Stimulated activated CD8-positive, alpha-beta memory T cell treated with anti-CD3 and anti-CD28 coated beads, Interleukin-15, amount 100 ng/mL, for 1 hour (primary cell): ENCODE measurements at regions not wholly inside any gene's neighbourhood (a gene's known extent, or its start where the extent isn't known, plus 50 kb on each side); places are given as distances from the start of the nearest gene placed in this dataset.
"Not testable (repeated sequence)": the region's sequence is repeated elsewhere in the genome, so short reads cannot be mapped to it uniquely, and the experiment has no call there.

Source experiments
- DNase-seq: peaks from one replicate; pipeline ENCODE4 v3.0.0-alpha.2; 2020; ENCODE audit warnings: low read depth

GRCh38 chr7:4525884-4526283, 156.2 kb upstream of the FOXK1 start:
- no peak for DNase-seq

DNA sequence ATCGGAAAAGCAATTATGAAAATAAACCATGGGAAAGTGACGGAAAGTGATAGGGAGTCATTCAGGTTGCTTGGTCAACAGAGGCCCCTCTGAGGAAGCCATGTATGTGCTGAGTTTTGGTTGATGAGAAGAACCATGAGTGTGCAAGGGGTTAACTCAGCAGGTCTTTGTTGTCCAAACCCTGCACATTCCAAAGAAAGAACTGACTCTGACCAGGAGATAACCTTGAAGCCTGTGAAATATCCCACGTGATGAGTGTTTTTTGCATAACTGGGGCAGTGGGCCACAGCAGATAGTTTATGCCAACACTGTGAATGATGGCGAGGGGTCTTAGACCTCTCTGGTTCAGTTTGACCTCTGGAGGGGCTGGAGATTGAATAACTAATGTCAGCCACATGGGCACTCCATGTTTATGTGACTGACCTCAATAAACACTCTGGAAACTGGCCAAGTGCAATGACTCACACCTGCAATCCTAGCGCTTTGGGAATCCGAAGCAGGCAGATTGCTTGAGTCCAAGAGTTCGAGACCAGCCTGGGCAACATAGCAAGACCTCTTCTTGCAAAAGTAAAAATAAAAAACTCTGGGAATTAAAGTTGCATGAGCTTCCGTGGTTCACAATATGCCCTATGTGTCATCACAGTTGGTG, 154.0 kb upstream of the FOXK1 start:
- no peak for DNase-seq

DNA sequence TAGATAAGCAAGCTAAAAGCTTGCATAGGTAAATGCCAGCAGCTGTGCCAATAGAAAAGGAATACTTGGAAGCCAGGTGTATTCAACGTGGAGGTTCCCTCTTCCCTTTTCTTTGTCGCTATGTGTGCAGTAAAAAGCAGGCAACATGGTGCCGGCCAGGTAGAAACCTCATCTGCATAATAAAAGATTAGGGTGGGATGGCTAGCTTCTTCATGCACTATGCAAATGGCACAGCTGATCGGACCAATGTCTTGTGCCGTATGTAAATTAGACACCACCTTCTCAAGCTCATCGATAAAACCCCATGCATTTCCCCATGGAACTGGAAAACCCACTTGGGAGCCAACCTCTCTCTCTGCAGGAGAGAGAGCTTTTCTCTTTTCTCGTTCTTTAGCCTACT, 150.9 kb upstream of the FOXK1 start:
- DNase-seq: no peak

GRCh38 chr7:4533339-4533738, 148.8 kb upstream of the FOXK1 start:
- DNase-seq: not testable (repeated sequence)

DNA sequence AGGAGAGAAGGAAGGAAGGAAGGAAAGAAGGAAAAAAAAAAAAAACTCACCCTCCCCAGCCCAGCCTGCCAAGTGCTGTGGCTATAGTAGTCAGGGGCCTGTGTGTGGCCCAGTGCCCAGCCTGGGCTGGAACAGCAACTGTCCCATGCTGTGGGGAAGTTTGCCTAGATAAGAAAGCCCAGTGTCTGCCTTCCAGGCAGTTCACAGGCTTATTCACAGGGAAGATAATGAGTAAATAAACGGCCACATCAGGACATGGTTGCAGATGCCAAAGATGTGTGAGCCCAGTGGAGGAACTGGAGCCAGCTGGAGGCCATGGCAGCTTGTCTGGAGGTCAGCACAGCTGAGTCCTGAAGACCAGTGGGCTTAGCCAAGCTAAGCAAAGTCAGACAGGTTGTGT, 132.4 kb upstream of the FOXK1 start:
- no peak for DNase-seq

- no peak for DNase-seq
These were observed 132.0 kb upstream of the FOXK1 start for GRCh38 chr7:4550117-4550516.

- no peak for DNase-seq
These were observed 129.1 kb upstream of the FOXK1 start for GRCh38 chr7:4552985-4553384.

GRCh38 chr7:4556868-4557793, 125.0 kb upstream of the FOXK1 start:
- DNase-seq: no peak

DNA sequence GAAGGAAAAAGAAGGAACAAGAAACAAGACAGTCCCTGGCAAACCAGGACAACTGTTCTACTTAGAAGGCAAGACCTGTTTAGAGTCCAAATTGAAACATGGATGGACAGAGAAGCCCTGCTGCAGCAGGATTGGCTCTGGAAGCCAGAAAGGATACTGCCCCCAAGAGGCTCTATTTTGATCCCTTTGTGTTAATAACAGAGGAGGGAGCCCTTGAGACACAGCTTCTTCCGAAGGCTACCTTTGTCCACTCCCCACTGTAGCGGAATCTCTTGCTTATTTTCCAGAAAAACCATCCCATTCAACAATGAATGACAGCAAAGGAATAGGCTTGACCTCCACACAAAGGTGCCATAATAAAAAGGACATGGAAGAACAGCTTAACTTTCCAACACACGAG, 120.3 kb upstream of the FOXK1 start:
- no peak for DNase-seq

DNA sequence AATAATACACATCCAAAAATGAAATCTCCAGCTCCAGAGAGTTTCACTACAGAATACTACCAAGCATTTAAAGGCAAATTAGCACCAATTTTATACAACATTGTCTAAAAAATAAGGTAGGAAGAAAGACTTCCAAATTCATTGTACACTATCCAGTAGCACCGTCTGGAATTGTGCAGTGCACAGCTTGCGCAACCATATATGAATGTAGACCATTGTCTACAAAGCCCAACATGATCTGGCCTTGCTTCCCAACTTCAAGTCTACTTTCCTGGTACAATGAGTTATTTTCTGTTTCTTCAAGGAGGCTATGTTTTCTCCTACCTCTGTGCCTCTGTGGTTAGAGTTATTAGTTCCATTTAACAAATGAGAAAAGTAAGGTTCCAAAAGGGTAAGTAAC, 115.4 kb upstream of the FOXK1 start:
- no peak for DNase-seq

DNA sequence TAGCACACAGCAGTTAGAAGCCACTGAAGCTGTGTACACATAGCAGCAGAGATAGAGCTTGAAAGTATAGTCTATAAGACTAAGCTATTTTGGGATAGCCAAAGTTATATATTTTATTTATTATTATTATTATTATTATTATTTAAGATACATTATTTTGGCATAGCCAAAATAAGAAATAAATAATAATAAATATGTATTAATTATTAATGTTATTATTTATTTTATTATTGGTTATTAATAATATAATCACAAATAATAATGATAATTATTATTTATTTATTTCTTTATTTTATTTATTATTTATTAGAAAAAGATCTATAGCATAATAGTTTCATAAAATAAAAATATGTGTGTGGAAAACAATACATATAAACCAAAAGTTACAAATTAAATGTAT, 107.2 kb upstream of the FOXK1 start:
- no peak for DNase-seq

- DNase-seq: no peak
These were observed 106.8 kb upstream of the FOXK1 start for GRCh38 chr7:4575254-4575653.

GRCh38 chr7:4602905-4603842, 78.9 kb upstream of the FOXK1 start:
- no peak for DNase-seq

- DNase-seq: no peak
These were observed 78.3 kb upstream of the FOXK1 start for GRCh38 chr7:4603843-4604231.

DNA sequence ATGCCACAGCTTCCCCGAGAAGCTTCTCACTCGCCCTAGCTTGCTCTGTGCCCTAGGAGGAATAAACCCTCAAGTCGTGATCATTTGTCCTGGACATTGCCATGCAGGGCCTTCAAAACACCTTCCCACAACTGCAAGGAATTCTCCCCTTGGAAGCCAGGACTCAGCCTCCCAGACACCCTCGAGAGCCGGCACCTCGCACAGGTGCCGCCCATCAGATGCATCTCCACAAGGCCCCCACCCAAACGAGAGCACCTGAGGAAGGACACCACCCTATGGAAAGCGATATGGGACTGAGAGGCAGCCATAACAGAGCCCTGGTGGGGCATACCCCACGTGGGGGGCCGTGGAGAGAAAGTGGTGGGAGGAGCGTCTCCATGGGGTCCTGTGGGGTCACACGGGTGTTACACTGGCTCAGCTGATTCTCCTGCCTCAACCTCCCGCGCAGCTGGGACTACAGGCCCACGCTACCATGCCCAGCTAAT, 77.6 kb upstream of the FOXK1 start:
- no peak for DNase-seq

DNA sequence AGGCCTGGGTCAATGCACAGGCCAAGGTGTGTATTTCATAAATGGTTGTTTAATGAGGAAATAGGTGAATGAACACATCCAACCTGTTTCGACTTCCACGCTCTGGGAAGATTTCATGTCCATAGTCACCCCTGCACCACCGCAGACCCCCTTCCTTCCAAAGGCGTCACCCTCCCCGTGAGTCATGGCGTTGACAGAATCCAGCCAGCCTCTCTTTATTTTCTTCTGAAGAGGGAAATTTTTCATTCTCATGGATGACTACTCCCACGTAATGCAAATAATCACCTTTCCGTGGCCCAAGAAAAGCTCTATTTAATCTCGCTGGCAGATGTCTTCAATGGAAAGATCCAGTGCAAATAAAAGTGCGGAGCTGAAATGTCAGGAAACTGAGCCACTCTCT, 75.3 kb upstream of the FOXK1 start:
- no peak for DNase-seq

- no peak for DNase-seq
These were observed 74.8 kb upstream of the FOXK1 start for GRCh38 chr7:4607311-4607729.

DNA sequence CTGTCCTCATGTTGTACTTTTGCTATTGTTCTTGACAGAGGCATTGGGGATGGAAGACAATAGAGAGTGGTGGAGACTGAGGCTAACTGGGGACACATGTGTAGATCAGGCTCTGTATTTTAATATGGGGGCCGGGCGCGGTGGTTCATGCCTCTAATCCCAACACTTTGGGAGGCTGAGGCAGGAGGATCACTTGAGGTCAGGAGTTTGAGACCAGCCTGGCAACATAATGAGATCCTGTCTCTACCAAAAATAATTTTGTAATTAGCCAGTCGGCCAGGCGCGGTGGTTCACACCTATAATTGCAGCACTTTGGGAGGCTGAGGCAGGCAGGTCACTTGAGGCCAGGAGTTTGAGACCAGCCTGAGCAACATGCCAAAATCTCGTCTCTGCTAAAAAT, 72.5 kb upstream of the FOXK1 start:
- not testable (repeated sequence) for DNase-seq

- DNase-seq: peak; percentile 24
These were observed 71.2 kb upstream of the FOXK1 start for GRCh38 chr7:4610768-4611467.

- DNase-seq: no peak
These were observed 69.9 kb upstream of the FOXK1 start for GRCh38 chr7:4612237-4612636.
